Effector memory CD4-positive, alpha-beta T cell (primary cell): ENCODE measurements at regions not wholly inside any gene's neighbourhood (a gene's known extent, or its start where the extent isn't known, plus 50 kb on each side); places are given as distances from the start of the nearest gene placed in this dataset.
"Not testable (repeated sequence)": the region's sequence is repeated elsewhere in the genome, so short reads cannot be mapped to it uniquely, and the experiment has no call there.

Experiments used
- DNase-seq, 3 donors: peaks; one replicate each; pipeline ENCODE4 v3.0.0-alpha.2; 2020
- H3K27ac ChIP-seq: 2 replicates; pipeline ENCODE4 v1.7.0; 2013; ENCODE audit warnings: mild to moderate bottlenecking, low read length, moderate library complexity; ENCODE audit not compliant: insufficient read depth, poor library complexity, severe bottlenecking
- H3K27me3 ChIP-seq: replicated peaks from 2 replicates; pipeline ENCODE4 v1.7.0; 2013; ENCODE audit warnings: mild to moderate bottlenecking, low read length; ENCODE audit not compliant: insufficient read depth, control insufficient read depth, poor library complexity, severe bottlenecking
- H3K36me3 ChIP-seq: 2 replicates; pipeline ENCODE4 v1.7.0; 2013; ENCODE audit warnings: mild to moderate bottlenecking, low read length, moderate library complexity; ENCODE audit not compliant: control insufficient read depth, insufficient read depth
- H3K4me1 ChIP-seq: 2 replicates; pipeline ENCODE4 v1.7.0; 2013; ENCODE audit warnings: low read length, mild to moderate bottlenecking; ENCODE audit not compliant: control insufficient read depth, insufficient read depth, poor library complexity, severe bottlenecking
- H3K4me3 ChIP-seq: 2 replicates; pipeline ENCODE4 v1.7.0; 2013; ENCODE audit warnings: low read length, low read depth, mild to moderate bottlenecking; ENCODE audit not compliant: insufficient read depth, poor library complexity, severe bottlenecking
- H3K9me3 ChIP-seq: 2 replicates; pipeline ENCODE4 v1.7.0; 2013; ENCODE audit warnings: mild to moderate bottlenecking, low read length, moderate library complexity; ENCODE audit not compliant: control insufficient read depth

GRCh38 chr9:41658706-41659105 lies 469.6 kb upstream of the ZNG1F start:
- H3K36me3 ChIP-seq, H3K27me3 ChIP-seq, H3K9me3 ChIP-seq, H3K4me1 ChIP-seq, DNase-seq, H3K4me3 ChIP-seq, H3K27ac ChIP-seq: not testable (repeated sequence)

- H3K4me3 ChIP-seq, DNase-seq, H3K4me1 ChIP-seq, H3K36me3 ChIP-seq, H3K27me3 ChIP-seq, H3K9me3 ChIP-seq, H3K27ac ChIP-seq: not testable (repeated sequence)
Measured at GRCh38 chr9:41658116-41658515, 469.0 kb upstream of the ZNG1F start.

GRCh38 chr9:41657141-41657540 lies 468.0 kb upstream of the ZNG1F start:
- not testable (repeated sequence) for H3K9me3 ChIP-seq, H3K27me3 ChIP-seq, H3K4me1 ChIP-seq, H3K36me3 ChIP-seq, DNase-seq, H3K27ac ChIP-seq, H3K4me3 ChIP-seq

- H3K9me3 ChIP-seq, DNase-seq, H3K4me3 ChIP-seq, H3K36me3 ChIP-seq, H3K4me1 ChIP-seq, H3K27me3 ChIP-seq, H3K27ac ChIP-seq: not testable (repeated sequence)
Measured at GRCh38 chr9:41655071-41655554, 466.0 kb upstream of the ZNG1F start.

- not testable (repeated sequence) for H3K27me3 ChIP-seq, H3K36me3 ChIP-seq, H3K27ac ChIP-seq, H3K4me3 ChIP-seq, H3K4me1 ChIP-seq, DNase-seq, H3K9me3 ChIP-seq
Measured at GRCh38 chr9:41654349-41654748, 465.2 kb upstream of the ZNG1F start.

- H3K4me3 ChIP-seq, H3K27ac ChIP-seq, H3K27me3 ChIP-seq, H3K4me1 ChIP-seq, H3K9me3 ChIP-seq, H3K36me3 ChIP-seq, DNase-seq: not testable (repeated sequence)
Measured at GRCh38 chr9:41653560-41654340, 464.6 kb upstream of the ZNG1F start.

- H3K4me3 ChIP-seq, H3K9me3 ChIP-seq, H3K27me3 ChIP-seq: not testable (repeated sequence)
Measured at GRCh38 chr9:41652800-41653199, 463.7 kb upstream of the ZNG1F start.

GRCh38 chr9:41652100-41652713 lies 463.1 kb upstream of the ZNG1F start:
- not testable (repeated sequence) for H3K27ac ChIP-seq, DNase-seq, H3K9me3 ChIP-seq, H3K4me1 ChIP-seq, H3K4me3 ChIP-seq, H3K27me3 ChIP-seq, H3K36me3 ChIP-seq

More at GRCh38 chr9:41652800-41653199, 463.7 kb upstream of the ZNG1F start:
- not testable (repeated sequence) for H3K27ac ChIP-seq, H3K36me3 ChIP-seq, DNase-seq, H3K4me1 ChIP-seq

GRCh38 chr9:41650086-41650485 lies 461.0 kb upstream of the ZNG1F start:
- H3K36me3 ChIP-seq, DNase-seq, H3K4me1 ChIP-seq, H3K27me3 ChIP-seq, H3K27ac ChIP-seq, H3K9me3 ChIP-seq, H3K4me3 ChIP-seq: not testable (repeated sequence)

GRCh38 chr9:41648564-41648963 lies 459.4 kb upstream of the ZNG1F start:
- H3K4me3 ChIP-seq, H3K36me3 ChIP-seq, H3K4me1 ChIP-seq, H3K9me3 ChIP-seq, H3K27ac ChIP-seq, H3K27me3 ChIP-seq: not testable (repeated sequence)
- DNase-seq, result peak in 1 of 3 donors; percentile 24
